ENCODE measurements at regions not wholly inside any gene's neighbourhood (a gene's known extent, or its start where the extent isn't known, plus 50 kb on each side); places are given as distances from the start of the nearest gene placed in this dataset.

DNA sequence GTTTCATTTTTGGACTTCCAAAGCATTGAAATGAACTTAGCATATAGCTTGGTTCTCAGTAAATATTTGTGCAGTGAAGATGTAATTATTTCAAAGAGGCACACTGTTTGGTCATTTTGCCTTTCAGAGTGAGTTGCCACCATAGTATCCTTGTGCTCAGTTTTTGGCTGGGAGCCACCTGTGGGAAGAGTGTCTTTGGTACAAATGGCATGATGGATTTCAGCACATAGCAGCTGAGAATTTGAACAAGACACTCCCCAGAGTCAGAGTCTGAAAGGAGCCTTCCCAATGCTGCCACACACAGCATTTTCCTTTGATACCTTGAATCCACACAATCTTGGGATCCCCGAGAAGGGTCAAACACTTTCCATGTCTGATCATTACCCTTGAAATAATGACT, 897.2 kb upstream of the ARPP21 start:
- no peak overlapping the region for H3K4me3 ChIP-seq (ENCODE audit: low read length)
- no peak for DNase-seq (ENCODE audit: low read depth)
- TF ChIP-seq, protein P1, sequence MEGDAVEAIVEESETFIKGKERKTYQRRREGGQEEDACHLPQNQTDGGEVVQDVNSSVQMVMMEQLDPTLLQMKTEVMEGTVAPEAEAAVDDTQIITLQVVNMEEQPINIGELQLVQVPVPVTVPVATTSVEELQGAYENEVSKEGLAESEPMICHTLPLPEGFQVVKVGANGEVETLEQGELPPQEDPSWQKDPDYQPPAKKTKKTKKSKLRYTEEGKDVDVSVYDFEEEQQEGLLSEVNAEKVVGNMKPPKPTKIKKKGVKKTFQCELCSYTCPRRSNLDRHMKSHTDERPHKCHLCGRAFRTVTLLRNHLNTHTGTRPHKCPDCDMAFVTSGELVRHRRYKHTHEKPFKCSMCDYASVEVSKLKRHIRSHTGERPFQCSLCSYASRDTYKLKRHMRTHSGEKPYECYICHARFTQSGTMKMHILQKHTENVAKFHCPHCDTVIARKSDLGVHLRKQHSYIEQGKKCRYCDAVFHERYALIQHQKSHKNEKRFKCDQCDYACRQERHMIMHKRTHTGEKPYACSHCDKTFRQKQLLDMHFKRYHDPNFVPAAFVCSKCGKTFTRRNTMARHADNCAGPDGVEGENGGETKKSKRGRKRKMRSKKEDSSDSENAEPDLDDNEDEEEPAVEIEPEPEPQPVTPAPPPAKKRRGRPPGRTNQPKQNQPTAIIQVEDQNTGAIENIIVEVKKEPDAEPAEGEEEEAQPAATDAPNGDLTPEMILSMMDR (conservative IDR thresholded peaks at IDR 0.05; ENCODE audit: low read depth, low read length), result no peak

- DNase-seq (ENCODE audit: low read depth), result no peak
- TF ChIP-seq, protein P1 (conservative IDR thresholded peaks at IDR 0.05; ENCODE audit: low read depth, low read length), result no peak
- no peak overlapping the region for H3K4me3 ChIP-seq (ENCODE audit: low read length)
Observed at GRCh38 chr3:34758630-34759261, 880.6 kb upstream of the ARPP21 start.

DNA sequence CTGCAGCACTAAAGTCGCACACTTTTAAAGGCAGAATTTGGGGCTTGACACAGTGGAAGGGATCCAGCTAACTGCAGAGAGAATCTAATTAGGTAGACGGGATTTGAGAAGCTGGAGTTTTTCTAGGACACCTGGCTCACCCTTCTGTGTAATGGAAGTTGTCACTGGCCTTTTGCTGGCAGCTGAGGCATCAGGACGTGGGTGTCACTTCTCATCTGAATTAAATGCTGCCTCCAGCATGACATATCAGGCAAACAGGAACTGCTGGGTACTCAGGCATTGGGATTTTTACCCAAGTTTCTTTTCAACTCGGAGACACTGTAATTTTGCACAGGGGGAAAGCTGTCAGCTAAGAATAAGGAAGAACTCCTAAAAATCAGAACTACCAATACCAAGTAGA, 861.9 kb upstream of the ARPP21 start:
- TF ChIP-seq, protein P1 (conservative IDR thresholded peaks at IDR 0.05; ENCODE audit: low read depth, low read length), result no peak
- no peak overlapping the region for H3K4me3 ChIP-seq (ENCODE audit: low read length)

DNA sequence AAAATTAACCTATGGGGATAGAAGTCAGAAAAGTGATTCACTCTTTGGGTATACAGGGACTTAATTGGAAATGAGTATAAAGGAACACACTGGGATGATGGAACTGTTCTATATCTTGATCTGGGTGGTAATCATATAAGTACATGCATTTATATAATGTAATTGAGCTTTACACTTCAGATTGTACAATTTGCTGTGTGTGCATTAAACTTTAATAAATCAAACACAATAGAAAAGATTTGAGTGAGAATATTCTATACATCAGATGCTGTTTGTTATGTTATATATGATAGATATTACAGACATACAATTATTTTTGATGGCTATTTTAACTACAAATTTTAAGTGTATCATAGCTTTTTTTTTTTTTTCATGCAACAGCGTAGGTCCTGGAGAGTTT, 860.2 kb upstream of the ARPP21 start:
- TF ChIP-seq, protein P1 (conservative IDR thresholded peaks at IDR 0.05; ENCODE audit: low read depth, low read length), result no peak
- no peak for DNase-seq (ENCODE audit: low read depth)
- no peak overlapping the region for H3K4me3 ChIP-seq (ENCODE audit: low read length)

More for the DNA sequence above, 861.9 kb upstream of the ARPP21 start:
- no peak for DNase-seq (ENCODE audit: low read depth)

DNA sequence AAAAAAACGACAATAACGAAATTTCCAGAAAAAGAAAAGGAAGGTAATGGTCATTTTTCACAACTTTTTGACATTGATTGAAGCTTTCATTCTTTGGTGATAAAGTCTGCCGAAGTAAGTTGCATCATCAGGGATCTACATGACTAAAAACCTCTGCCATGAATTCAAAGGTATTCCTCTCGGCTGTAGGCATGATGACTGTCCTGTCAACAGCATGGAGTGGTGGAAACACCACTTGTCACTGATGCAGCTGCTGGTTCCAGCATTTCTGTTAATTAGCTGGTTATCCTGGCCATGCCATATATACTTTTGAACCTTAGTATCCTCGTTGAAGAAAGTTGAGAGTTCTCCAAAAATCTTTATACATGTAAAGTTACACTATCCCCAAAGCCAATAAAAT, 859.0 kb upstream of the ARPP21 start:
- DNase-seq (ENCODE audit: low read depth), result no peak
- TF ChIP-seq, protein P1 (conservative IDR thresholded peaks at IDR 0.05; ENCODE audit: low read depth, low read length), result no peak
- H3K4me3 ChIP-seq (ENCODE audit: low read length), result no peak overlapping the region

DNA sequence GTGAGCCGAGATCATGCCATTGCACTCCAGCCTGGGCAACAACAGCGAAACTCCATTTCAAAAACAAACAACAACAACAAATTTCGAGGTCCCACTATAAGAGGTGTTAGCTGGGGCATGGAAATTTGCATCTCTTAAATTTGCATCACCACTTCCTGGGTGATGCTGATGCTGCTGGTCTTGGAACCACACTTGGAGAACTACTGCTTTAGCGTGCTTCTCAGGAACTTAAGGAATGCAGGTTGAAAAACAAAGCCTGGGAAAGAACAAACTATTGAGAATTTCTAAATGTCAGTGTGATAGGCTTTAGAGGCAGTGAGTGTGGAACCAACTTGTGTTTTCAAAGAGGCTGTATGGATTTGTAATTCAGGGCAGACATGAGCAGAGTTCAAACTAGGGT, 858.4 kb upstream of the ARPP21 start:
- no peak overlapping the region for H3K4me3 ChIP-seq (ENCODE audit: low read length)
- peak; percentile 43 for DNase-seq (ENCODE audit: low read depth)
- TF ChIP-seq, protein P1 (conservative IDR thresholded peaks at IDR 0.05; ENCODE audit: low read depth, low read length), result no peak

DNA sequence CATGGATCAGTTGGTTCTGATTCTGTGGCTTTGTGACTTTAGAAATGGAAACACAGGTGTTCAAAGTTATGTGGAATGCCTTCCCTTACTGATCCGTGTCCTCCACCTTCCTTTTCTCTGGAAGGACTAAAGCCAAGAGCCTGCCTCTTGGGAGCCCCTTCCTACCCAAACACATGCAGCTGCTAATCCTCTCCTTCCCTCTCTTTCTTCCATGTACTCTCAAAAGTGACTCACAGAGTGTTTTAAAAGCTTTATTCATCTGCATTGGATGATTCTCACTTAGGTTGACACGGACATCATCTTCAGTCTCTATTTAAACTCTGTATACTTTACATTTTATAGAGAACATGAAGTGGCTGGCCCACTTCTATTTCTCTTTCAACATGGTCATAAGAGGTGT, 856.5 kb upstream of the ARPP21 start:
- no peak overlapping the region for H3K4me3 ChIP-seq (ENCODE audit: low read length)
- DNase-seq (ENCODE audit: low read depth), result no peak
- TF ChIP-seq, protein P1 (conservative IDR thresholded peaks at IDR 0.05; ENCODE audit: low read depth, low read length), result no peak

Data from retinal pigment epithelial cell (primary cell).